HepG2 (cell line): ENCODE measurements at regions not wholly inside any gene's neighbourhood (a gene's known extent, or its start where the extent isn't known, plus 50 kb on each side); places are given as distances from the start of the nearest gene placed in this dataset.

Experiments used
- DR1 ChIP-seq: sonication (generic); formaldehyde crosslinking; IDR thresholded peaks from 2 replicates; pipeline ENCODE4 v1.8.0; 2021; ENCODE audit warnings: mild to moderate bottlenecking, missing genetic modification reagents, inconsistent platforms
- ERF ChIP-seq: IDR thresholded peaks from 2 replicates; pipeline ENCODE4 v1.6.1; 2018; ENCODE audit warnings: missing biosample characterization, missing genetic modification reagents
- GFI1 ChIP-seq: sonication (generic); formaldehyde crosslinking; IDR thresholded peaks from 2 replicates; pipeline ENCODE4 v1.5.0; 2020; ENCODE audit warnings: missing genetic modification reagents, mild to moderate bottlenecking, borderline replicate concordance
- HNF1B ChIP-seq: sonication (generic); formaldehyde crosslinking; IDR thresholded peaks from 2 replicates; pipeline ENCODE4 v1.5.1; 2020; ENCODE audit warnings: mild to moderate bottlenecking, moderate library complexity, missing genetic modification reagents
- MTF1 ChIP-seq: sonication (generic); formaldehyde crosslinking; IDR thresholded peaks from 2 replicates; pipeline ENCODE4 v1.5.0; 2020; ENCODE audit warnings: missing genetic modification reagents
- POGZ ChIP-seq: sonication (generic); formaldehyde crosslinking; IDR thresholded peaks from 2 replicates; pipeline ENCODE4 v1.4.0; 2020; ENCODE audit warnings: mild to moderate bottlenecking, missing genetic modification reagents
- SNAI1 ChIP-seq: sonication (generic); formaldehyde crosslinking; IDR thresholded peaks from 2 replicates; pipeline ENCODE4 v1.5.0; 2020; ENCODE audit warnings: mild to moderate bottlenecking, missing genetic modification reagents, borderline replicate concordance
- TARDBP ChIP-seq: sonication (generic); formaldehyde crosslinking; IDR thresholded peaks from 2 replicates; pipeline ENCODE4 v1.8.0; 2022; ENCODE audit warnings: mild to moderate bottlenecking, missing genetic modification reagents
- ZBTB49 ChIP-seq: sonication (generic); formaldehyde crosslinking; IDR thresholded peaks from 2 replicates; pipeline ENCODE4 v1.4.0; 2020; ENCODE audit warnings: missing genetic modification reagents, borderline replicate concordance
- ZNF407 ChIP-seq: sonication (generic); formaldehyde crosslinking; IDR thresholded peaks from one replicate; pipeline ENCODE4 v1.5.1; 2020; ENCODE audit warnings: mild to moderate bottlenecking, missing genetic modification reagents; ENCODE audit errors: not compliant biosample characterization
- ZNF556 ChIP-seq: sonication (generic); formaldehyde crosslinking; IDR thresholded peaks from 2 replicates; pipeline ENCODE4 v1.4.0; 2020; ENCODE audit warnings: mild to moderate bottlenecking, missing genetic modification reagents, borderline replicate concordance
- ZNF574 ChIP-seq: sonication (generic); formaldehyde crosslinking; IDR thresholded peaks from 2 replicates; pipeline ENCODE4 v1.4.0; 2020; ENCODE audit warnings: missing genetic modification reagents
- ZNF644 ChIP-seq: IDR thresholded peaks from 2 replicates; pipeline ENCODE4 v1.6.1; 2016; ENCODE audit warnings: low read depth
- ZNF703 ChIP-seq: sonication (generic); formaldehyde crosslinking; IDR thresholded peaks from 2 replicates; pipeline ENCODE4 v1.5.1; 2020; ENCODE audit warnings: missing genetic modification reagents, mild to moderate bottlenecking, moderate library complexity, borderline replicate concordance
- ZZZ3 ChIP-seq: sonication (generic); formaldehyde crosslinking; IDR thresholded peaks from 2 replicates; pipeline ENCODE4 v1.4.0; 2020; ENCODE audit warnings: missing genetic modification reagents, mild to moderate bottlenecking, borderline replicate concordance

- TF ChIP-seq ZBTB49 (CRISPR knock-in tag) (no peak), POGZ (peak; percentile 42; the same call in 1 of the 2 replicates), DR1 (CRISPR knock-in tag) (no peak), TARDBP (CRISPR knock-in tag) (peak; percentile 35; the same call in 1 of the 2 replicates), HNF1B (peak; percentile 99), SNAI1 (CRISPR knock-in tag) (no peak), MTF1 (CRISPR knock-in tag) (no peak), ZZZ3 (CRISPR knock-in tag) (no peak), ZNF703 (CRISPR knock-in tag) (no peak), ZNF644 (CRISPR knock-in tag) (peak; percentile 81; the same call in 1 of the 2 replicates), ERF (no peak), ZNF556 (no peak; the same call in 1 of the 2 replicates), ZNF574 (CRISPR knock-in tag) (no peak), GFI1 (CRISPR knock-in tag) (peak; percentile 96), ZNF407 (CRISPR knock-in tag) (no peak)
These were observed 109.6 kb upstream of the PFKP start (continued) for GRCh38 chr10:2957785-2958184.
